GM21576 (cell line): ENCODE measurements at regions not wholly inside any gene's neighbourhood (a gene's known extent, or its start where the extent isn't known, plus 50 kb on each side); places are given as distances from the start of the nearest gene placed in this dataset.
"Not testable (repeated sequence)": the region's sequence is repeated elsewhere in the genome, so short reads cannot be mapped to it uniquely, and the experiment has no call there.

ENCODE experiments used
- ATAC-seq: cut with Tn5 transposase; IDR thresholded peaks from one replicate; pipeline ENCODE4 v1.9.1; 2021; ENCODE audit warnings: mild to moderate bottlenecking, moderate library complexity; ENCODE audit not compliant: unreplicated experiment

DNA sequence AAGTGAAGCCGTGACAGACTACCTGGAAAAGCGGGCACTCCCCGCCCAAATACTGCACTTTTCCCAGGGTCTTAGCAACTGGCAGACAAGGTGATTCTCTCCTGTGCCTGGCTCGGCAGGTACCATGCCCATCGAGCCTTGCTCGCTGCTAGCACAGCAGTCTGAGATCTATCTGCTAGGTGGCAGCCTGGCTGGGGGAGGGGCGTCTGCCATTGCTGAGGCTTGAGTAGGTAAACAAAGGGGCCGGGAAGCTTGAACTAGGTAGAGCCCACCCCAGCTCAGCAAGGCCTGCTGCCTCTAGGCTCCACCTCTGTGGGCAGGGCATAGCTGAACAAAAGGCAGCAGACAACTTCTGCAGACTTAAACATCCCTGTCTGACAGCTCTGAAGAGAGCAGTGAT lies 406.3 kb downstream of the NDFIP2 start:
- ATAC-seq, result not testable (repeated sequence)

DNA sequence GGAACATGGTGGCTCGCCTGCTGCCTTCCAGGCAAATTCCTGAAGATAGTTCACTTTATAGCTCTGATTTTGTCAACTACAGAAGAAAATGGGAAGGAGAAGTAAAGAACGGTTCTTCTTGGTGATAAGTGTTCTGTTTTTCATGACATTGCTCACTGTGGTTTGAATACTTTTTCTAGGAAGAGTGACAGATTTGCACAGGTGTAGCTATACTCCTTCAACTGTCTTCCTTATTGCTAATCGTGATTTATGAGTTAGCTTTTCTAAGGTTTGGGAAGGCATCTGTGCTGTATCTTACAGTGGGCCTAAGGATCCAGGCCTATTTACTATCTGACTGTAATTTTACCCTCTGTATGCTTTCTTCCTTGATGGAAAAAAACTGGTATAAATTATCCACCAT lies 405.6 kb downstream of the NDFIP2 start:
- ATAC-seq, result no peak

DNA sequence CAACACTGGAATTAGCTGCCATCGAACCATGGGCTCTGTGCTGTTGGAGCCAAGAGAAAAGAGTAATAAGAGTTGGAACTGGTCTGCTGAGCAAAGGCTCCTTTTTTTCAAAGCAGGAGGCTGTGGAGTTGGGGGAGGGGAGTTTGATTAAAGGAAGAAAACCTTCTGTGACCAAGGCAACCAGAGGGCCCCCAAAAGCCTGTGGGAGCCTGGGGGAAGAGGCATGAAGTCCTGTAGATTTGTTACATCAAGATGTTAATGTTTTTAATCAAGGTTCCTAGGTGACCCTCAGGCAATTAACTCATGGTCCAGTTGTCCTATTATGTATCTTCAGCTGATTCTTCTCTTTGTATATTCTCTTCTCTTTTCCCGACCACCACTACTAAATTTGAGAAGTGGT lies 403.9 kb downstream of the NDFIP2 start:
- no peak for ATAC-seq

DNA sequence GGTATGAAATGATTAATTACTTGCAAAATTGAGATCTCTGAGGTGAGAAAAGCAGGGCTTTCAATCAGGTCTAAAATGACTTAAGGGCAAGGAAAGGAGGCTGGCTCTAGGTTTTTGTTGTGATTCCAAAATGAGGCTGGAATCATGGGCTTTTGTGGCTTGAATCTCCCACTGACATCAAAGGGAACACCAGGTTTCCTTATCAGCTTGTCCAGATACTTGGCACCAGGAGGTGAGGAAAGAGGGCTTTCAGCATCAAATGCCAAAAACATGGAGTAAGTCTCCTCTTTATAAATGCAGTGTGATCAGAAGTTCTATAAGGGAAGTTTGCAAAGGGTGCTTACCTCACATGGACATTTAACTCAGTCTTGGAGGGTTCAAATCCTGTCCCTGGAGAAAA lies 402.3 kb downstream of the NDFIP2 start:
- ATAC-seq, result no peak

DNA sequence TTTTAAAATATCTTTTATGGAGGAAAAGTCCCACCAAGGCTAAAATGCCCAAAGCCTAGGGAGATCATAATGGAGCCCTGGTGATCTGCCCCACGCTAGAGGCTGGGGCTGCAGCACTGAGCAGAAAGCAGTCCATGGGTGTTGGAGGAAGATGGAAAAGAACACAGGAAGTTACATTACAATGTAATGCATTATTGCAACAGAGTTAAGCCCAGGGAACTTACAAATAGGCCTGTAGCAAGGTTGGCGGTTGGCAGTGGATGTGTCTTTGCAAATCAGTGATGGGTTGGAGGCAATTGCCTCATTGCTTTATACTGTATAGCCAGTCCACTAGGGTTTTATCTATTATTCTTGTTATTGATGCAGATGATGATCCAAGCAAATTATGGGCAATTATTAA lies 399.9 kb downstream of the NDFIP2 start:
- no peak for ATAC-seq

DNA sequence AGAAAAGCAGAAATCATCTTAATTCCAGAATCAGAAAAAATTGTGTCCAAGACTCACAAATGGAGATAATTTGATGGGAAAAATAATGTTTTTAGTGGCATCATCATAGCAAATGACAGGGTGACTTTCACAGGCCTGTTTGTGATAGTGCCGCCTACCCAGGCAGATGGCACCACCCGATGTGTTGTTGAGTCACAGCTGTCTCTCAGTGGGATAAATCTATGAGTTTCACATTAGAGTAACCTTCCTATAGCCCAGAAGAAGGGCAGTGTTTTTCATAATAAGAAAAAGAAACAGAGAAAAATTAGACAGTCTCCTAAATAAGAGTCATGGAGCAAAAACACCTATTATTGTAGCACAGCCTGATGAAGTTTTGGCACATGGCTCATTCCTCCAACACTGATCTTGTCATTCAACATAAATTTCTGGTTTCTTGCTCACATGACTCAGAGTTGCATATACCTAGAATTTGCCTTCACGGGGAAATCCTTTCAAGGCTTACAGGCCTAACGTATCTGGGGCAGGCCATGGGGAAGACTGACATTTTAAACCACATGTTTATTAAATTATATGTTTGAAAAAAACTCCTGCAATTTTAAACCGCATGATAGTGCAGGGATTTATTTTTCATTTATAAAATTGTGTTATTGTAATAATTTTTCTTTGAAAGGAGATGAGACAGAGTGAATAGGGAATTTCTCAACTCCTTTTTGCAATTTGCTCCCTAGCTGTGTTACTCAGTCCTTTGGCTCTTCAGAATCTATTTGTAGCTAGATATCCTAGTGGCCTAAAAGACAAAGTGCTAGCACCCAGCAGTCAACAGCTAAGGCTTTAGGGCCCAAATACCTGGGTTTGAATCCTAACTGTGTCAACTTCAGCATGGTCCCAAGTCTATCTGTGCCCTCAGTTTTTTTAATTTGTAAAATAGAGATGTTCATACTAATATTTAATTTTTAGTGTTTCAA lies 393.7 kb downstream of the NDFIP2 start:
- no peak for ATAC-seq

DNA sequence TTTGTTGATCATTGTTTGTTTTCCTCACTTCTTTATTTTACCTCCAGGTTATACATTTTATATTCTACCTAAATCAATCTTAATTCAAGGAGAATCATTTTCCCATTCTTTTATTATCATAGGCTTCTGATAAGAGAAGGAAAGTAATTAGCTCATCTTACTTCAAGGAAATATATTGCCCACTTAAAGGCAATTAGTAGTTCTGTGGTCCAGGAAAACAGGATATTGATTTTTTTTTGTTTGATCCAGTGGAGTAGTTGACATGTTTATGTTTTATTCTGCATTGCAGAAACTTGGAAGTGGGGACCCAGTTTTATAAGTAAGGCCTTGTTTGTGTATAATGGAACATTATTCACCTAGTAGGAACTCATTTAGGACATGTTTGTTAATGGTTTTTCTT lies 390.6 kb downstream of the NDFIP2 start:
- no peak for ATAC-seq

DNA sequence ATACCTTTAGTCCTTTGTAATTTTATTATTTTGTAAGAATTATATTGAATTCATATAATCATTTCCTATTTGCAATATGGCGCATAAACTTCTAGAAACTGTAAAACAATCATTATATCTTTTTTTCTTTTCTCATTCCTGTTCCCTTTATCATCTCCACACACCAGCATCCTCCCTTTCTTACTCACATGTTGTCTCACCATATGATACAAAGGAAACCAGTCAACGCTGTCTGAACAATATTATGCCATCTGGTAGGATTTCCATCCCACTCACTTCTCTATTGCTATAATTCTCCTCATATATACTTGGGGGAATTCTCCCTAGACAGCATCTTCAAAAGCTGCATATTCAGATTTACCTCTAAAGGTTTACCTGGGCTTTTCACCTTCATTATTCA lies 389.8 kb downstream of the NDFIP2 start:
- ATAC-seq, result no peak

DNA sequence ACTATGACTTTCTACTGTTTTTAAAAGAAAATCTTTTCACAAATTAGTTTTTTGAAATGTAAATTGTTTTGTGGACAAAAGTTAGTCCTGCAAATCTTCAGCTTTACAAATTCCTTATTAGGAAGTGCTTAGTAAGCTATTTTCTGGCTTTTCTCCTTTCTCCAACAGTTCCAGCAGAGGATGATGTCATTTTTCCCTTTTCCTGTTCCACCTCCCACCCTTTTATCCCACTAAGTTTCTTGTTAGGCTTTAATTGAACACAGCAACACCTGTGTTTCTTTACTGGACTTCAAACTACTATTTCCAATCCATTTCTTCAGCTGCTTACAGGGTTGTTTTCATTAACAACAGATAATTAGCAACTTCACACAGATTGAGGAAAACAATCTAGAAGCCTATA lies 389.2 kb downstream of the NDFIP2 start:
- no peak for ATAC-seq

DNA sequence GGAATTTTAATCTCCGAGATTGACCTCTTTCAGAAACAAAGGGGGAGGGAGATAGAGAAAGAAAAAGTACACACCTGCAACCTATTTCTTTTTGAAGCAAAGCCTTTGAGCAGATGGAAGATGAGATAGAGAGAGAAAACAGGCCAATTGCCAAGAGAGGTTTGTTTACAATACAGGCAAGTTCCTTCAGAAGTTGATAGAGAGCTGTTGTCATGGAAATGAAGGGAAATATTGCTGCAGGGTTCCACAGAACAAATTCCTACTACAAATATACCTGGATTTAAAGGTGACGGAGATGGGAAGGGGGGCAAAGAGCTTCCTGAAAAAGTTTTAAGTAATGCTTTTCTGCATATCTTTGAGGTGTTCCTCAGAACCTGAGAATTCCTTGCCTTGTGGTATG lies 388.4 kb downstream of the NDFIP2 start:
- no peak for ATAC-seq

DNA sequence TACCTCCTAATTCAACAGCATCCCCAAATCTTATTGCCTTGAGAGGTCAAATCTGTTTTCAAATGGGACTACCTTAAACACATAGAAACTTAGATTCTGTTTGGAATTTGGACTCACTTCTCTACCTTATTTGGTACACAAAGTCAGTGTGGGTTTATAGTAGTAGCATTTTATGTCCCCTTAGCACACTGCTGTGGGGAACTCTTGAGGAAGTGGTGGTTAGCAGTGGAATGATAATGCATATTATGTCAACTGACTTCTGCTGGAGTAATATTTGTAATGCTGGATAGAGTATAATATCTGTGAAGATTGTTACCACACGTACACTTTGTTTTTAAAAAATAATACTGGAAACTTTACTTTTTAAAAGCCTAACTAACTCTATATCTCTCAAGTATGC lies 386.3 kb downstream of the NDFIP2 start:
- no peak for ATAC-seq

DNA sequence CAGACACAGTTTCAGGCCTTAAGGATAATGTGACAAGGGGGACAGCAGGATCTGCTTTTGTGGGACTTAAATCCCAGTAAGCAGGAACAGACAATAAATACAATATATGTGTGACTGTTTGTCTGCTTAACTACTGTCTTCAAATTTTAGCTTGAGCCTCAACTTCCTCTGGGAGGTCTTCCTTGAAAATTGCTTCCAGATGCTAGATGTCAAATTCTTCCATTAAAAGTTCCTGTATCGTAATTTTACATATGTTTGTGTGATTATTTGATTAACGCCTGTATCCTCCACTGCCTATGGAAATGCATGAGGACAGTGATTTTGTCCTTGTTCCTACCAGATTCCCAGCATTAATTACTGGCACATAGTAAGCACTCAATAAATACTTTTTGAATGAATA lies 385.5 kb downstream of the NDFIP2 start:
- no peak for ATAC-seq

DNA sequence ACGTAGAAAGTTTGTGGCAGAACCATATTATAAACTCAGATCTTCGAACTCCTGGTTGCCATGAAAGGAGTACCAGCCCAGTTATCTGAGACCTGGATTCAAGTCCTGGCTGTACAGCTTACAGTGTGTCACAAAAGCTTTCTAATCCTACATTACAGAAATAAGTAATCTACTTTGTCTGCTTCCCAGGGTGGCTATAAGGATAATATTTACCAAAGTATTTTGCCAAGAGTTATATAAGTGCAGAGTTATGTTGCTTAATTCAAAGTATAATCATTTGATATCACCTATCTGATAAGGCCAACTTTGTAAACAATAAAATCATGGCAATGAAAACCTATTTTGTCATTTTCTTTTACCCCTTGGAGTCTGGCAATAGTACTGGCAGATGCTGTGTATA lies 381.6 kb downstream of the NDFIP2 start:
- no peak for ATAC-seq

DNA sequence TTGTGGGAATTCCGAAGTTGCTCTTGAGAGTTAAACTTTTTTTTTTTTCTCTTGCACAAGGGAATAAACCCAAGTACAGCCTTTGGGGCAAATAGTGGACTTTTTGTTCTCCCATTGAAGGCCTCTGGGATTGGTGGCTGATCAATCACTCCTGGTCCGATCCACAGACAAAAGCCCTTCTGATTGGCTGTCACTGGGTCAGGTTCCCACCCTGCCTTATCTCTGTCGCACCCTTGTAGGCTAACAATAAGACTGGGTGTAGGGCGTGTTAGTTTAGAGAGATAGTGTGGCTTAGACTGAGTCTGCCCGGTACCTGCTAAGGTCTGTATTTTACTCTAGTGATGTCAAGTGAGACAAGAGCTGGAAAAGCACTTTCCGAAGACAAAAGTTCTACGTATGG lies 380.8 kb downstream of the NDFIP2 start:
- ATAC-seq, result no peak

DNA sequence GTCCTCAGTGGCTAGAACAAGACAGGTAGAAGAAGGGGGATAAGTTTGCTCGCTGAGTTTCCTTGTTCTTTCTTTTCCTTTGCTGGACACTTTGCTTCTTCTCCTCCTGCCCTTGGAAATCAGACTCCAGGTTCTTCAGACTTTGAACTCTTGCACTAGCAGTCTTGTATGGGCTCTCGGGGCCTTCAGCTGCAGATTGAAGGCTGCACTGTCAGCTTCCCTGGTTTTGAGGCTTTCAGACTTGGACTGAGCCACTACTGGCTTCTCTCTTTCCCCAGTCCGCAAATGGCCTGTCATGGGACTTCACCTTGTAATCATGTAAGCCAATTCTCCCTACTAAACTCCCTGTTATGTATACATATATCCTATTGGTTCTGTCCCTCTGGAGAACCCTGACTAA lies 379.8 kb downstream of the NDFIP2 start:
- no peak for ATAC-seq

DNA sequence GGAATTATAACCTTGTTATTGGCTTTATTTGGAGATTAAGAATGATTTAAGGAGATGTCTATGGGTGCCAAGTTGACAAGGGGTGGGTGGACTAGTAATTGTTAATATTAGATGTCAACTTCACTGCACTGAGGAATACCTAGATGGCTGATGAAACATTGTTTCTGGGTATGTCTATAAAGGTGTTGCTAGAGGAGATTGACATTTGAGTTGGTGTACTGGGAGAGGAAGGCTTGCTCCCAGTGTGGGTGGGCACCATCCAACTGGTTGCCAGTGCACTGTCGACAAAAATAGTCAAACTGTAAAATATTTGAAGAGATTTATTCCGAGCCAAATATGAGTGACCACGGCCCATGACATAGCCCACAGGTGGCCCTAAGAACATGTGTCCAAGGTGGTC lies 378.8 kb downstream of the NDFIP2 start:
- ATAC-seq, result no peak

DNA sequence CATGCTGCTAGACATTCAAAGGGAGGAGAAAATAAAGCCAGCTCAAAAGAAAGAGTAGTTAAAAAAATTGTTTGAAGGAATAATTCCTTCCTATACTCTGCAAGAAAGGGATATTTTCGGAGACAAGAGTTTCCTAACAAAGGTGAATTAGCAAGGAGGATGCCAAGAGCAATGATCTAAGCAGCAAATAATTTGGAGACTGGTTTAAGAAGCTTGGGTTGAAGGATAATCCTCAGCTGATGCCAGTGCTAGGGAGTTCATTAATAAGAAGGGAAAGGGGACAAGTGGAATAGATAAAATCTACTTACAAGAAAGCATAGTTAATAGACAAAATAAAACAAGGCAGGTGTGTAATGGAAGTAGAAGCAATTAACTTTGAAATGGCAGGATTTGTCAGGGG lies 372.3 kb downstream of the NDFIP2 start:
- ATAC-seq, result no peak

DNA sequence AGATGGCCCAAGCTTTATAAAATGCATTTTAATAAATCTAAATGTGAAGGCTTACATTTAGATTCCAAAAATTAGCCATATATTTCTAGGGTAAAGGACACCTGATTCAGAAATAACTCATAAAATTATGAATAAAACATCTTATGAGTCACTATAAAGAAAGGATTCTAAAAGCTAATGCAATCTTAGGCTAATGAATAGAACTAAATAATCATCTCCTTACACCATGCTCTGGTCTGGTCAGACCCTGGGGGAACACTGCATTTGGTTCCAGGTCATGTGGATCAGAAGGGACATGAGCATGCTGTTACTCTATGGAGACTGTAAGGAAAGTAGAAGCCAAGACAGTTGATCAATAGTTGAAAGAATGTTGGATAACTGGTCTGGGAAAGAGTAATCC lies 370.4 kb downstream of the NDFIP2 start:
- no peak for ATAC-seq

DNA sequence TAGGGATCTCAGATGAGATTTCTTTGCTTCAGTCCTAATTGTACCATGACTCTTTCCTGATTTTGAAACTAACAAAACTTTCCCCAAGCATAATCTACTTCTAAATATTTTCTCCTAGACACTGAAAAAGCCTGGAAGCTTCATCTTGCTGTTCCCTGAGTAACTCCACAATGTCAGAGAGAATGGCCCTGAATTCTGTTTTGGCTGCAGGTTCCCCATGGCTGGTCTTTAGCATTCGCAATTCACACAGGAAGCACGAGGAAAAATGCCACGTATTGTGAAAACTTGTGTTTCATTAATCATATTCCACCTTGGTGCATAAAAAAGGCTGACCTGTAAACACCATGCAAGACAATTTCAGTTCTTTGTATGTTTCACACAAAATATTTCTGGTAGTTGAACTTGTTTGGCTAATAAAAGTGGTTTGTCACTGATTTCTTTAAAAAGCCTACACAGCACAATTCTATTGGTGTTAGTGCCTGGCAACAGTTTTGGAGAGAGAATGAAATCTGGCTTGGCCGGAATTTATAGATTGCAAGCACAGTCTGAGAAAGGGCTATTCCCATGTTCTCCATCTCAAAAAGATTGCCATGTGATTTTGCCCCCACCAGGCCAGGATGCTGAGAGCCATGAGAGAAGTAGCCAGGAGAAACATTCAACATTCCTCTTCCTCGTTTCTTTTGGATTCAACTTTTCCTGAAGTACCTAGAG lies 367.1 kb downstream of the NDFIP2 start:
- no peak for ATAC-seq

DNA sequence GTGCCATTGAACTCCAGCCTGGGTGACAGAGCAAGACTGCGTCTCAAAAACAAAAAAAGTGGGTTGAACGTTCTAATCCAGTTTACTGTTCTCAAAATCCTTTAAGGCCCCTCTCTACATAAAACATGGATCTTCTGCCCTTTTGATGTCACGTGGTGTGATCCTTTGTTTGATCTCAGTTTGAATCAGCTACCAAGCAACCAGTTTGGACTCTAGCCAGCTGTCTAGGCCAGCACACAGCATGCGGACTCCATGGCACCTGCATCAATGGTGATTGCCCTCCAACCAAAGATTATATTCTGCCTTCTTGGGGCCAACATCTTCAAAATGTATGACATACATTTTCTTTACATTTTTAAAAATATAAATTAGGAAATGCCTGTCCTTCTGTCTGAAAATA lies 365.4 kb downstream of the NDFIP2 start:
- ATAC-seq, result no peak

DNA sequence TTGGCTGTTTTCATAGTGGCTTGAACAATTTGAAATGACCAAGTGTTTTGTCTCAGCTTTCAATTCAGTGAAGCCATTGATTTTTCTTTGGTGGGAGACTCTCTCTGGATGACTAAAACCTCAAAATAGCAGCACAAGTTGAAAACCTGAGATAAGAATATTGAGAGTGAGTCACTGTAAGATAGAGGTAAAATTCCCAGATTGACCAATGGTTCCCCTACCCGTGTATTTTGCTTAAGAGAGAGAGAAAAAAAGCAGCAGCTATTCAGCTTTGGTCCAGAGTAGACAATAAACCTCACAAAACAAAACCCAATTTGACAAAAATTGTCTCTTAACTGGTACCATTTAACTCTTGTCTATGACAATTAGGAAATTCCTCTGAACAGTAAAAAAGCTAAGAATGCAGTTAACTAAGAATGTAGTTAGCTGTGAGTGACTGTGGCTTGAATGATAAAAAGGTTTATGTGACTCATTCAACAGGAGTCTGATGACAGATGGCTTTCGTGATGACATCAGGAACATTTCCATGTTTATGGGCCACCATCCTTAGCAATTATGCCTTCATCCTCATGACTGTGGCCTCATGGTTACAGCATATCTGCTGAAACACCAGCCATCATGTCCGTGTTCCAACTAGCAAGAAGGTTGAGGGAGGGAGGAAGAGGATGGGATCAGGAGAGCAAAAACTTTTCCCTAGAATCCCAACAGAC lies 356.9 kb downstream of the NDFIP2 start:
- no peak for ATAC-seq

DNA sequence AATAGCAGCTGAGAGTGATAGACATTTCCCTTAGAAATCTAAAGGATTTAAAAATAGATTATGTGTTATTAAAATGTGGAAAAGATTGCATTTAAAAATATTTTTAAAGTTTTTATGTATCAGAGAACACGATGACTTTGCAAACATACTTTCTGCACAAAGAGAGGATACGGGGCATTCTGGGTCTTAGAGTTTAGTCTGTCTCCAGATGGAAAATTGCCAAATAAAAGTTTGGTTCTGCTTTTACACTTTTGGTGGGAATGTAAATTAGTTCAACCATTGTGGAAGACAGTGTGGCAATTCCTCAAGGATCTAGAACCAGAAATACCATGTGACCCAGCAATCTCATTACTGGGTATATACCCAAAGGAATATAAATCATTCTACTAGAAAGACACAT lies 355.2 kb downstream of the NDFIP2 start:
- not testable (repeated sequence) for ATAC-seq
